GM18858 (cell line): ENCODE measurements at regions not wholly inside any gene's neighbourhood (a gene's known extent, or its start where the extent isn't known, plus 50 kb on each side); places are given as distances from the start of the nearest gene placed in this dataset.
"Not testable (repeated sequence)": the region's sequence is repeated elsewhere in the genome, so short reads cannot be mapped to it uniquely, and the experiment has no call there.

Source experiments
- ATAC-seq: cut with Tn5 transposase; IDR thresholded peaks from one replicate; pipeline ENCODE4 v1.9.1; 2021; ENCODE audit not compliant: unreplicated experiment

DNA sequence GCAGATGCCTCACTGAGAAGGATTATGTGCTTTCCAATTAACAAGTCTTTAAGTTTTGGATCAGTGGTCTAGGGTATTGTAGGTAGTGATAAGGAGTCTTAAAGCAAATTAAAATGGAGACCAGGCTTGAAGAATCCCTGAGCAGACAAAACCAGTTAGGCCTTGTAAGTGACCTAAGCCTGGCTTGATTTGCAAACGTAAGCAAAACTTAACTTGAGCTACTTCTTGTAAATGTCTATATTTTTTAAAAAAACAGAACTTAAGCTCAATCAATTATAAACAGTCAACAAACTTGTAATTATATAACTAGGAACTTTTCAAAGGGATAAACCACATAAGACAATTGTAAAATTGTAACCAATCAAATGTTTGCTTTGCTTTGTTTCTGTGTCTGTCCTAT lies 72.7 kb upstream of the NALF2 start:
- ATAC-seq: no peak

DNA sequence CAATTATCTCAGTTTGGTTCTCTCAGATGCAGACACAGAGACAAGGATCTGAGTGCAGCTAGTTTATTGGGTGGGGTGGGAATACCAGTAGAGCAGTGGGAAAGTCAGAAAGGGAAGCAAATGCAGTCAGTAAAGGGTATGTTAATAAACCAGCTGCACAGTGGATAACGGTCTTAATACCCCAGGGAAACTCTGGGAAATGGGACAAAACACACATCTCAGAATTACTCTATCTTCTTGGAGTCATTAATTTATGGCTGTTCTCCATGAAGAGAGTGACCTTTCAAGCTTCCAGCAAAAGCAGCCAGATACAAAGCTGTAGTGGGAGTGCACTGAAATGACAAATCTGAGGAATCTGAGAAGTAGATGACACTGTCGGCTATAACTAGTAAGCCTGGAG lies 73.3 kb upstream of the NALF2 start:
- ATAC-seq: no peak

DNA sequence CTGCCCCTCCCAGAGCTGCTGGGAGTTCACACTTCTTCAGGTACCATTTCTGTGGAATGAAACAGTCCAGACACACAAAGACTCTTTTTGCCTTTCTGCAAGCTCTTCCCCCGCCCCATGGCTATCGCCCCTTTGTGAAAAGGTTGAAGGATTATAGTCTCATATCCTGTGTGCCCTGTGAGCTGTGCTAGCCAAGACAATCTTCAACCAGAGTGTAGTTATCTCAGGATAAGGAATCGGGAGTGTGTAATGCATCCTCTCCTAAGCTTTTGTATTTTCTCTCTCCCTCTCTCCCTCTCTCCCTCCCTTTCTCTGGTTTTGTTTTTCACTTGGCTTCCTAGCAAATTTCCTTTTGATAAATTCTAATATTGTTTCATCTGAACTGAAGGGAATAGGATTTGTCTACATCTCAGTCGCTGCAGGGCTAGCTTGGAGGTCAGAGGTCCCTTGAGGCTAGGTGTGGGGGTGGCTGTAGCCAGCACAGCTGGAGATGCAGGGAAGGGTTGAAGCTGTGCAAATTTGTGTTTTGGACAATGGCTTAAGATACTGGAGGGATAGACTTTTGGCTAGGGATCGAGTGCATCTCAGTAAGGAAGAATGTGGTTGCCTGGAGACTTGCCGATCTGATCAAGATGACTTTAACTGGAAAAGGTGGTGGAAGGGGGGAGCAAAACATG lies 74.6 kb upstream of the NALF2 start:
- no peak for ATAC-seq

DNA sequence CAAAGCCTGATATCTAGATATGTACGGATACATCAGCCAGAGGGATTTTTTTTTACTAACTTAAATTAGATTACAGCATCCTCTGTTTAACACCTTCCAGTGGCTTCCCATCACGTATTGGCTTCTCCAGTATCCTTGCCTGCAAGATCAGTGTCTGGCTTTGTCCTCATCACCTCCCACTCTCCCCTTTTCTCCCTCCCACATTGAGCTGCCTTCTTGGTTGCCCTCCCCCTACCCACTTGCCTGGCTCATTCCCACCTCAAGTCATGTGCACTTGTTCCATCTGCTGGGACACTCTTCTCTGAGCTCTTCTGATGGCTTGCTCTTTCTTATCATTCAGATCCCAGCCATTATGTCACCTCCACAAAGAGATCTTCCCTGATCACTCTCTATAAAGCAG lies 75.9 kb upstream of the NALF2 start:
- no peak for ATAC-seq

DNA sequence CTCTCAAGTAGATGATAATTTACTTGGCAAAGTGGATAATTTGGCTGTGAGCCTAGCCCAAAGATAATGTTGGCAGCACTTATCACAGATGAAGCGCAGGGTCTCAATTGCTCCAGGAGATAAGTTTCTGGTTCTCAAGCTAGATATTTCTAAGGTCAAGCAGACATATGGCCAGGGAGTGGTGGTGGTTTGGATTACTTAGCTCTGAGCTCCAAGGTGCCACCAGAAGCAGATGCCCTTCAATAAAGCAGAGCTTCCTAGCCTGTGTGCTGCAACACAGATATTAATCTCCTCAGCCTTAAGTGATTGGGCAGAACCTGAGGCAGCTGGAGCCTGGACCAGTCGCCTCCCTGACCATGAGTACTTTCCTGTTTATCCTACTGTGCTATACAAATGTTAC lies 79.2 kb upstream of the NALF2 start:
- no peak for ATAC-seq

DNA sequence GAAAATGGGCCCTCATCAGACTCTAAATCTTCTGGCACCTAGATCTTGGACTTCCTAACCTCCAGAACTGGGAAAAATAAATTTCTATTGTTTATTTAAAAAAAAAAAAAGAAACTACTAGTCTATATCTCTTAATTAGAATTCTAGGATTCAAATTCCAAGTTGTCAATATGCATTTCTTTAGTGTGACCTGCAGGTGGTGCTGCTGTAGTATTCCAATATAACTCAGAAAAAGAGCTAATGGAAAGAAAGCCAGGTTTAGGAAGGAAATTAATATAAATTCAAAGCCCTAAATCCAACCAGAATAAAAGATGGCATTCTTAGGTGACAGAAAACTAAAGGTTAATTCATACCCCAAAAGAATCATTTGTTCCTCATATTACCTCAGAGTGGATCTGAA lies 80.0 kb upstream of the NALF2 start:
- ATAC-seq: no peak

DNA sequence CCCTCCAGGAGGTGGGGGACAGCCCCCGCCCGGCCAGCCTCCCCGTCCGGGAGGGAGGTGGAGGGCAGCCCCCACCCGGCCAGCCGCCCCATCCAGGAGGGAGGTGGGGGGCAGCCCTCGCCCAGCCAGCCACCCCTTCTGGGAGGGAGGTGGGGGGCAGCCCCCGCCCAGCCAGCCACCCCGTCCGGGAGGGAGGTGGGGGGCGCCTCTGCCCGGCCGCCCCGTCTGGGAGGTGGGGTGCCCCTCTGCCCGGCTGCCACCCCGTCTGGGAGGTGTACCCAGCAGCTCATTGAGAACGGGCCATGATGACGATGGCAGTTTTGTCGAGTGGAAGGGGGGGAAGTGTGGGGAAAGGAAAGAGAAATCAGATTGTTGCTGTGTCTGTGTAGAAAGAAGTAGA lies 81.9 kb upstream of the NALF2 start:
- not testable (repeated sequence) for ATAC-seq

DNA sequence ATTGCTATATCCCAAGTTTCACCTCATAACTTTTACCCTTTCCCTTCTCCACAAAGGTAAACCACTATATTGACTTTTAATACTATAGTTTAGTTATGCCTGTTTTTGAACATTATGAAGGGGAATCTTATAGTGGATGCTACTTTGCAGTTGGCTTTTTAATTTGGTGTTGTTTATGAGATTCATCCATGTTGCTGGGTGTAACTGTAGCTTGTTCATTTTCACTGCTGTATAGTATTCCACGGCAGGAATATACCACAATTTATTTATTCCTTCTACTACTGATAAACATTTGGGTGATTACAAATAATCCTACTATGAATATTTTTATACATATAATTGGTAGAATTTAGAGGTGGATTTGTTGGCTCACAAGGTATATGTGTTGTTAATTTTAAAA lies 88.4 kb upstream of the NALF2 start:
- ATAC-seq: no peak

DNA sequence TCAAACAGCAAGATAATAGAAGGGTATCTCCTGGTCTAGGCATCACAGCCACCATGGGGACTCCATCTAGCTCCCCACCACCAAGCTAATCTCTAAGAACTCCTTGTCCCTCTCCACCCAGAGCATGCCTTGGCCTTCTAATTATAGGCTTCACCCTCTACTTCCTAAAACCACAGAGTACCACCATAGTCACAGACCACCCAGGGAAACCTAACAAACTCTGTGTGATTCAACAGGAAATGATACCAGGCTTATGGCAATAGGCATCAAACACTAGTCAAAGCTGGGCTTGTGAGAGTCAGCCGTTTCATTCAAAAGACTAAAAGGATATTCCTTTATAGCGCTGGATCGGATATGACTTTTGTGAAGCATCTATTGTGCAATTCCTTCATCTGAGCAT lies 91.5 kb upstream of the NALF2 start:
- ATAC-seq: no peak

DNA sequence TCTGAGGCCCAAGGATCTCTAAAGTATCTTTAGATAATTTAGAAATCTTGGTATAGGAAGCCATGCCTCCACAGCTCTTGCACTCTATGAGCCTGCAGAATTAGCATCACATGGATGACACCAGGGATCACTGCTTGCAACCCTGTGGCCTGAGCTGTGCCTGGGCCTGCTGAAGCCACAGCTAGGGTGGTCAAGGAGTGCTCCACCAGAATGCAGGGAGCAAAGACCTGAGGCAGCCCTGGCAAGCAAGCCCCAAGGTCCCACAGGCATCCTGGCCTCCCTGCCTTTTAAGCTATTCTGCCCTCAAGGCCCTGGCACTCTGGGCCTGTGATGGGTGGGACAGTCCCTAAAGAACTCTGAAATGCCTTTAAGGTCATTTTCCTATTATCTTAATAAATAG lies 105.2 kb upstream of the NALF2 start:
- ATAC-seq: no peak

DNA sequence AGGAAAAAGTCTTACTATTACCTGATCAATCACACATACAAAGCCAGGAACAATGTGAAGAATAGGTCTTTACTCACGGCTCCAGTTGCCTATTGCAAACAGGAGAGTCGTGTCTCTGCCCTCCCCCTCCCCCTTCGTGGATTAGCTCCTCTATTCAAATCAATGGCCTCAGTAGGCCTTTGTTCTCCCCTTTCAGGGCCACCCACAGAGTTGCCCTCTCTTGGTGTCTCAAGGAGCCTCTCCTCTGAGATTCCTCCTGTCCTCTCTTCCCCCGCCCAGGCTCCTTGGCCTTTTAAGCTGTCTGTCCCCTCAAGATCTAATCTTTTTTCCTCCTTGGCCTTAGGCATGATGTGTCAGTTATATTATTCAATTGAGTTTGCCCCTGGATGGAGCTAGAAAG lies 107.2 kb upstream of the NALF2 start:
- no peak for ATAC-seq

DNA sequence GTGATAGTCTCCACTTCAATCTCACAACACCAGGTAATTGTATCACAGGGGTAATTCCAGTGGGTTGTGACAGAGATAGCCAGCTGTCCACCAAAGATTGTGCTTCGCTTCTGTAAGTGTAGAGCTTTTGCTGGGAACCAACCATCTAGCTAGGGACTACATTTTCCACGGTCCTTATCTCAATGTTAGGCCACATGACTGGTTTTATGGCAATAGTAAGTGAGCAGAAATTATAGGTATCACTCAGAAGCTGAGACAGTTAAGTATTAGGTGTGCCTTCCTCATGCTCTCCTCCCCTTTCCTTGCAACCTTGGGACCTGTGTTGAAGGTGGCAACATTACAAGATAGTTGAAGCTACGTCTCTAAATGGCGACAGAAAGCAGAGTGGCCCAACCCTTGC lies 108.8 kb upstream of the NALF2 start:
- ATAC-seq: no peak

DNA sequence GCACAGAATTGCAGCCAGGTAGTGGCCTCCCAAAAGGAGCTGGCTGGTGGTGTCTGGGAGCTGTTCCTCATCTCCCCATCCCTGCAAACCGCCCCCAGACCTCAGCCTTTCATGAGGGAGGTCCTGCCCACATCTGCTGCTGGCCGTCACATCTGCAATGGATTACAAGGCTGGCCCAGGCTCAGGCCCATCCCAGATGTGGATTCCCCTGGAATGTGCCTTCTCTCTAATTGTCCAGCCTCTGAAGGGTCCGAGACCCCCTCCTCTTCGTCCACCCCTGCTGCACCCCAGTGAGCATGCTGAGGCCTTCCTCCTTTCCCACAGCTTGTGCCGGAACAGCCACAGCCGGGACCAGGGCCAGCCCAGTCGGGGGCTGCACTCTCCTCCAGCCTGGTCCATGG lies 115.0 kb upstream of the NALF2 start:
- no peak for ATAC-seq

DNA sequence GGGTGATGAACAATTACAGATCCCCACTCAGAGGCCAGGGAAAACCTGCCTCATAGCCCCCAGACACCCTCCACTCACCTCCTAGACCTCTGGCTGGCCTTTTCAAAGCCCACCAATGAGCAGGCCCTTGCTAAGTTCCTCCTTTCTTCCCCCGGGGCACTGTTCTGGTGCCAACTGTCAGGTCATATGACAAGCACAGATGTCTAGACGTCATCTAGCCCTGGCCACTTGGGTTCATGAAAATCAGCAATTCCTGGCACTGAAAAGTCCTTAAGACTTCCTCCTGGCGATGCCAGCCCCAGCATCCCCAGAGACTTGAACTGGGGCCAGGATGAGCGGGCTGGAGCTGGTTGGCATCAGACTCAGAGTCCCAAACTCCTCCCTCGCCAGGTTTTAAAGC lies 115.6 kb upstream of the NALF2 start:
- no peak for ATAC-seq

DNA sequence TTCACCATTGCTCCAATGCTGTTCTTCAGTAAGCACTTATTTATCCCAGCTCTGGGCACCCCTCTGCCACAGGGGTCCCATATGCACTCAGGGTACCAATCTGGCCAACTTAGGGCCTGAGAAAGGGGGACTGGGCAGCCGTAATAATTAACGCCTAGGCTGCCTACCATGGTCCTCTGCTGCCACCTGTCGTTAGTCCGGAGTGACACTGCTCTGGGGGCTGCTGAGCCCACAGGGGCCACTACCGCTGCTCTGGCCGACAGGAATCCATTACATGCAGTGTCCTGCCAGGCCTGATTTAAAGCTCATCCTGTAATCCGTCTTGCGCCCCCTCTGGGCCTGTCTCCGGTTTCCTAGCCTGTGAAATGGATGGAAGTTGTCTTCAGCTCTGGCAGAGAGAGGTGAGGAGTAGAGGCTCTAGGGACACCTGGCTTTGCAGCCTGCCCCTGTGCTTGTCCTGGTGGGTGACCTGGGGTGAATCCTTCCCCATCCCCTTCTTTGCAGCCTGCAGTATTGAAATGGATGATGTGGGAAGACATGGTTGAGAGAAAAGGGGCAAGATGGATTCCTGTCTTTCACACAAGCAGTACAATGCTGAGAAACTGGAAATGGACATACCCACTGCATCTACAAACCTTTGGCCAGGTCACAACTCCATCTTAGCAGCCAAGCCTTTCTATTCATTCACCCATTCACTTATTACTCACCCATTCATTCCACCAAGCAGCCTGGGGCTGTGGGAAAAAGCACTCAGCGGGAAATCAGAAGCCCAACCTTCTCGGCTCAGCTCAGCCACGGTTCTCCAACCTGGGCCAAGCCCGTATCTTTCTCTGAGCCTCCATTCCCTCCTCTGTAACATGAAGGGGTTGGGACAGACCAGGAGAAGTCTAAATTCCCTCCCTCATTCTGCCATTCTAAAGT lies 116.3 kb upstream of the NALF2 start:
- no peak for ATAC-seq

DNA sequence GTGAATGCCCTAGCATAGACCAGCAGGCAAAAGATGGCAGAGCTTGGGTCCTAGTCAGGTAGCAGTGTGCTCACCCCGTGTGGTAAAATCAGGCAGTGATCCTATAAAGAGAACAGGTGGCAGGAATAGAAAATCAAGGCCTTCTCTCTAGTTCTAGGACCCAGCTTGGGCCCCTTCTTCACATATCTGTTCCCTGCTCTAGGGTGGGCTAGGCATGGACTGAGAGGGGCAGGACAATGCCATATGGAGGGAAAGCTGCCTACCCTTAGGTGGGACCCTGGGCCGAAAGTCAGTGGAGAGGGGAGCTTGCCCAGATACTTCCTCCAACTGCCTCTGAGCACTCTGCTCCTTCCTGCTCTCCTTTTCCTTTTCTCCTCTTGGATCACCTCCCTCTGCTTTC lies 117.4 kb upstream of the NALF2 start:
- ATAC-seq: no peak

DNA sequence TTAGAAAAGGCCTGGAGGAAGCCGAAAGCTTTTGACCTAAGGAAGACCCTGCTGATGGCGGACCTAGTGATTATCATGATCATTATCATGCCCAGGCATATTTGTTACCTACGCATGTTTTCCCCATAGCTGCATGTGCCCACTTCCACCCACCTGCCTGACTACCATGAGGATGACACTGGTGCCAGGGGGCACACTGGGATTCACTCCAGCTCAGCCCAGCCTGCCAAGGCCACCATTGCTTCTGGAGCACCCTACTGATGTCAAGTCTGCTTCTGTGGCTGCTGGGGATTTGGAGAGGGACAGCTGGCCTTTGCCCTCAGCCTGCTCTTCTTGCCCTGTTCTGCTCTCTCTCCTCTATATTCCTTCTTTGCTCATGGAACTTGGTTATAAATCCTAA lies 124.7 kb upstream of the NALF2 start:
- no peak for ATAC-seq

DNA sequence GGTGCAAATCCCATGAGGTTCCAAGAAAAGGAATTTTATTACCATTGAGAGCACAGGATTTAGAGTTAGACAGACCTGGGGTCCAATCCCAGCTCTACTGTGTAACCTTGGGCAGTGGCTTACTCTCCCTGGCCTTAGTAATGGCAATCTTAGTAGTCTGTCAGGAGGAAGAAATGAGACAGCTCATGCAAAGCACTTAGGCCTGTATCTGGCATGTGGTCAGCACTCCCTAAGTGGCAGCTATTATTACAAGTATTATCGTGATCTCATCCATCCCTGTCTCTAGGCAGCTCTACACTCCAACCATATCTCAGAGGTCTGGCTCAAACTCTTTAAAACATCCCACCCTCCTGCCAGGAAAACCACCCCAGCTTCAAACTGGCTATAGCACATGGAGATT lies 129.6 kb upstream of the NALF2 start:
- ATAC-seq: no peak

DNA sequence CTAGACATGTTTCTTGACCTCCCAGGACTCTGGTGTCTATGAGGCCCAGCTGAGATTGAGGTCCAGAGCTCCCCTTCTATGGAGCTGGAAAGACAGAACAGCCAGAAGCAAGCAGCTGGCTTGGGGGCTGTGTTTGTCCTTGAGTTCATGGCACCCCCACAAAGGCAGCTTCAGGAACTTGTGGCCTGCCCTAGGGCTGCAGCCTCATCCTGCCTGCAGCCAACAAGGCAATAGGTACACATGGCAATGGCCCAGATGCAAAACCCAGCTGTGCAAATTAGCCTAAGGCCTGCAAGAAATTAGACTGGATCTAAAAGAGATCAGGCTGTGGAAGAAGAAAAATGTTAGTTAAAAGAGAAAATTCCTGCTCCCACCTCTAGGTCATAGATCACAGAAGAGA lies 131.7 kb upstream of the NALF2 start:
- ATAC-seq: no peak

DNA sequence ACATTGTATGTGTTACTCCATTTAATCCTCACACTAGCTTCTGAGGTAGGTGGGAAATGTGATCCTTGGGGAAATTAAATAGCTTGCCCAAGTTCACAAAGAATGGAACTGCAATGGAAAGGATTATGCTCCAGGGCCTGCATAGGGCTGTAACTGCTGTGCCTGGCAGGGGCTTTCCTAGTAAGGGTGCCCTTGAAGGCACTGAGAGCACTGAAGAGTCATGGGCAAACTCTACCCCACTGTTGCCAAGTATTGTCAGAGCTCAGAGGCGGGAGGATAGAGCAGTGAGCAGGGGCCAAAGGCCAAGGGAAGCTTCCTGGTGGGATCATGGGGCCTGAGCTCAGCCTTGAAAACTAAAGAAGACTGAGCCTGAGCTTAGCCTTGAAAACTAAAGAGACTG lies 133.0 kb upstream of the NALF2 start:
- ATAC-seq: no peak

DNA sequence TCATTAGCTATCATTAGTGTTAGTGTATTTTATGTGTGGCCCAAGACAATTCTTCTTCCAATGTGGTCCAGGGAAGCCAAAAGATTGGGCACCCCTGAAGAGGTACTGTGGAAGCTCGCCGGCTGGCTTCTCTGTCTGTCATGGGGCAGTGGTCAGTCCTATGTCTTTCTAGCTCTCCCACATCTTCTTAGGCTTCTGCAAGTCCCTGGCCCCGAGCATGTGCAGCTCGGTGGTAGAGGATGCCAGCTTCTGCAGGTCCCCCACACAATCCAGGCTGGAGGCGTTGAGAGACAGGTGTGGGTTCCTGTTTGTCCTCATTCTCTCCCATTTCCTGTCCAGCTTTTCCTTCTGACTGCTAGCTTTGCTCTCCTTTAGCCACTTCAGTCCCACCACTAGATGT lies 134.1 kb upstream of the NALF2 start:
- ATAC-seq: no peak

DNA sequence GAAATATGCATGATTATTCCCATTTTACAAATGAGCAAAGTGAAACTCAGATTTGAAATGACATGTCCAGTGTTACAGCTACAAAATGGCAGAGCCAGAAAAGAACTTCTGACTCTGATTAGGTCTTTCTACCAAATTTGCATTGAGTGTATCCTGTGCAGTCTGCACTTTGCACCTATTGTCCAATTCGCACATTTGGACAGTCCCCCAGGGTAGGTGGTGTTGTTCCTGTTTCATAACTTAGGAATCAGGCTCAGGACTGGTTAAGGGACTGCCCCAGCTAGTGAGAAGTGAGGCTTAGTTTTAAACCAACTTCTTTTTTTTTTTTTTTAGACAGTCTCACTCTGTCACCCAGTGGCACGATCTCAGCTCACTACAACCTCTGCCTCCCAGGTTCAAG lies 137.9 kb upstream of the NALF2 start:
- no peak for ATAC-seq

DNA sequence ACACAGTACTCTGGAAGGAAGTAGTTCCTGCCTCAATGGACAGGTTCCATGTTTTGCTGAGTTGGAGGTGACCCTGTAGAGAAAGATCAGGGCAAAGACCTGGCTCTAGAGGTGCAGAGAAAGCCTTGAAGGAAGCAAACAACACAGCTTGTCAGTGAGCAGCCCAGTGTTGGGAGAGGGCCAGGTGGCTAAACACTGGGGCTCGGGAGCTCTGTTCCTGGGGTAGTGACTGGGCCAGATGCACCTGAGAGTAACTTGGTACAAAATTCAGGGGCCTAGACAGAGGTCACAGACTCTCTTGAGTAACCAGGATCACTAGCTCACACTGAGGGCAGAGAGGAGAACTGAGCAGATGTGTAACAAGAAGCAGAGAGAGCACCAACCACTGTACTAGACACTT lies 138.4 kb upstream of the NALF2 start:
- ATAC-seq: no peak
